B cell (primary cell): ENCODE measurements at regions not wholly inside any gene's neighbourhood (a gene's known extent, or its start where the extent isn't known, plus 50 kb on each side); places are given as distances from the start of the nearest gene placed in this dataset.

Experiments
- ATAC-seq: fragments of 200-7000 bp; cut with Tn5 transposase; one replicate; pipeline ENCODE4 v1.10.0; 2021; ENCODE audit warnings: low read depth, mild to moderate bottlenecking, moderate number of reproducible peaks, moderate library complexity
- CTCF ChIA-PET: fragments of 350-600 bp; sonication (Branson Sonifier 250); formaldehyde crosslinking; loops from one replicate; lab custom pipeline; 2021; ENCODE audit warnings: antibody characterized with exemption, inconsistent platforms; lab: Charles Lee
- POLR2A ChIA-PET: fragments of 350-600 bp; sonication (Branson Sonifier 250); formaldehyde crosslinking; loops from one replicate; lab custom pipeline; 2021; ENCODE audit warnings: antibody characterized with exemption; lab: Charles Lee
- DNase-seq: peaks from one replicate; pipeline ENCODE4 v3.0.0; 2013
- H2AFZ ChIP-seq: 2 replicates; pipeline ENCODE4 v1.6.1; 2012; ENCODE audit warnings: mild to moderate bottlenecking, low read depth, low read length; ENCODE audit not compliant: insufficient read depth, poor library complexity, severe bottlenecking
- H3K27ac ChIP-seq, 2 donors: 1 replicate in 1 of 2; 2 replicates in 1 of 2; pipeline ENCODE4 v1.5.1; 2012 to 2013; ENCODE audit warnings: low read length in 2 of 2, mild to moderate bottlenecking in 2 of 2, moderate library complexity in 1 of 2
- H3K27me3 ChIP-seq, 4 experiments: fragments of 200-600 bp in 1 of 4; sonication (generic) in 1 of 4; replicated peaks in 1 of 4; 1 replicate in 2 of 4; 2 replicates in 2 of 4; pipeline versions ENCODE4 v1.6.1 to v1.7.0; 2013 to 2016; ENCODE audit warnings: low read length in 3 of 4, mild to moderate bottlenecking in 2 of 4, mixed read lengths in 1 of 4, moderate library complexity in 1 of 4; ENCODE audit not compliant: insufficient read depth in 4 of 4, control insufficient read depth in 3 of 4; ENCODE audit errors: control extremely low read depth in 1 of 4
- H3K36me3 ChIP-seq, 2 experiments: replicated peaks in 1 of 2; 1 replicate in 1 of 2; 2 replicates in 1 of 2; pipeline versions ENCODE4 v1.6.1 to v1.7.1; 2013; ENCODE audit warnings: low read length in 1 of 2; ENCODE audit not compliant: insufficient read depth in 2 of 2, control insufficient read depth in 1 of 2; ENCODE audit errors: control extremely low read depth in 1 of 2, extremely low read depth in 1 of 2
- H3K4me1 ChIP-seq, 2 donors: fragments of 200-600 bp in 1 of 2; sonication (generic) in 1 of 2; 1 replicate in 1 of 2; 2 replicates in 1 of 2; pipeline versions ENCODE4 v1.5.1 to v1.6.1; 2013 to 2017; ENCODE audit warnings: low read length in 2 of 2; ENCODE audit not compliant: control insufficient read depth in 2 of 2, insufficient read depth in 2 of 2
- H3K4me2 ChIP-seq: replicated peaks from 2 replicates; pipeline ENCODE3; 2012; ENCODE audit warnings: mild to moderate bottlenecking, low read depth, low read length; ENCODE audit not compliant: poor library complexity, severe bottlenecking
- H3K4me3 ChIP-seq, 5 experiments: fragments of 200-600 bp in 1 of 5; sonication (generic) in 1 of 5; 1 replicate in 3 of 5; 2 replicates in 2 of 5; pipeline versions ENCODE4 v1.5.1 to v1.7.0; 2011 to 2016; ENCODE audit warnings: low read length in 4 of 5, mild to moderate bottlenecking in 4 of 5, low read depth in 2 of 5, control low read depth in 1 of 5, moderate library complexity in 1 of 5; ENCODE audit not compliant: insufficient read depth in 1 of 5; ENCODE audit errors: control extremely low read depth in 1 of 5, extremely low read depth in 1 of 5
- H3K79me2 ChIP-seq: fragments of 200-600 bp; sonication (generic); one replicate; pipeline ENCODE4 v1.6.0; 2016; ENCODE audit warnings: low read length; ENCODE audit not compliant: control insufficient read depth, insufficient read depth
- H3K9ac ChIP-seq: fragments of 200-600 bp; sonication (generic); 2 replicates; pipeline ENCODE4 v1.6.1; 2017; ENCODE audit warnings: mild to moderate bottlenecking, low read length, moderate library complexity
- H3K9me3 ChIP-seq, 3 donors: one replicate each; pipeline versions ENCODE4 v1.6.1 to v1.7.1; 2013; ENCODE audit warnings: low read length in 2 of 3; ENCODE audit not compliant: control insufficient read depth in 2 of 3, insufficient read depth in 1 of 3; ENCODE audit errors: control extremely low read depth in 1 of 3
- H4K20me1 ChIP-seq: 2 replicates; pipeline ENCODE4 v1.6.0; 2012; ENCODE audit warnings: mild to moderate bottlenecking, low read length; ENCODE audit not compliant: insufficient read depth, control insufficient read depth, poor library complexity, severe bottlenecking
- H3K27ac Mint-ChIP-seq: one replicate; pipeline ENCODE4 v1.8.0; 2021; ENCODE audit warnings: mixed read lengths
- H3K27me3 Mint-ChIP-seq: one replicate; pipeline ENCODE4 v1.8.0; 2021; ENCODE audit warnings: mixed read lengths
- H3K4me1 Mint-ChIP-seq: one replicate; pipeline ENCODE4 v1.8.0; 2021; ENCODE audit warnings: mixed read lengths
- H3K4me3 Mint-ChIP-seq: one replicate; pipeline ENCODE4 v1.8.0; 2021; ENCODE audit warnings: mixed read lengths
- H3K9me3 Mint-ChIP-seq: one replicate; pipeline ENCODE4 v1.8.0; 2022; ENCODE audit warnings: mixed read lengths; ENCODE audit not compliant: insufficient read depth
- CTCF ChIP-seq: fragments of 200-600 bp; IDR thresholded peaks from one replicate; pipeline ENCODE4 v1.8.0; 2022; ENCODE audit warnings: antibody characterized with exemption, mild to moderate bottlenecking
- EZH2 ChIP-seq: IDR thresholded peaks from 2 replicates; pipeline ENCODE4 v1.6.1; 2012; ENCODE audit warnings: borderline replicate concordance, low read depth, mild to moderate bottlenecking, moderate library complexity, low read length; ENCODE audit not compliant: insufficient read depth, poor library complexity, severe bottlenecking
- WGBS: methylation state at CpG from one replicate; pipeline ENCODE4 v1.1.5; 2013; ENCODE audit warnings: missing lambda C conversion rate; ENCODE audit not compliant: insufficient coverage; 5-methylcytosine and 5-hydroxymethylcytosine counted together
- intact Hi-C: fragments of 100-400 bp; cut with micrococcal nuclease; formaldehyde crosslinking; loops from one replicate; pipeline ENCODE4 v1.10.0; 2022

- Histone ChIP-seq H3K27ac (no peak overlapping the region), H4K20me1 (peaks cover 19% of the 10 kb centered on the region), H3K9me3 (peaks cover 1 to 3% (median 2%) of the 10 kb centered on the region in 3 donors), H3K4me2 (no peak overlapping the region), H3K79me2 (peaks cover 84% of the 10 kb centered on the region), H3K4me3 (no peak overlapping the region), H2AFZ (no peak overlapping the region), H3K36me3 (peaks cover 3% of the 10 kb centered on the region in 2 experiments), H3K4me1 (no peaks in the 10 kb centered on the region), H3K9ac (no peak overlapping the region), H3K27me3 (no peaks in the 10 kb centered on the region)
- intact Hi-C loops, result no loop called here
- ChIA-PET CTCF (interaction anchor here (0.7 kb wide), 1 partner anchor 54 kb away, joined by 3 read pairs; no protein-coding TSS in a partner anchor), POLR2A (no interaction called here)
- H3K9me3 Mint-ChIP-seq, result no peaks in the 10 kb centered on the region
- TF ChIP-seq CTCF (no peak), EZH2 (no peak)
- no peaks in the 10 kb centered on the region for H3K27me3 Mint-ChIP-seq
- peaks cover 19% of the 10 kb centered on the region for H3K4me1 Mint-ChIP-seq
- no peak overlapping the region for H3K4me3 Mint-ChIP-seq
- no peak for DNase-seq
- peak; percentile 24 for ATAC-seq
- H3K27ac Mint-ChIP-seq, result no peak overlapping the region
- WGBS, result no CpG with 5 or more reads among the region's 4 CpGs
Measured at GRCh38 chr13:74017301-74018061, 116.7 kb downstream of the KLF12 start.

- H3K27me3 ChIP-seq, result no peaks in the 10 kb centered on the region
- TF ChIP-seq CTCF, result peak; percentile 45
- no peak for TF ChIP-seq EZH2
- no CpG with 5 or more reads among the region's 4 CpGs for WGBS
- H2AFZ ChIP-seq, result no peak overlapping the region
- ATAC-seq (no peak), DNase-seq (no peak)
- Mint-ChIP-seq H3K27ac (no peak overlapping the region), H3K27me3 (no peaks in the 10 kb centered on the region), H3K4me1 (peaks cover 15% of the 10 kb centered on the region), H3K9me3 (no peaks in the 10 kb centered on the region), H3K4me3 (no peak overlapping the region)
- H3K9ac ChIP-seq, result no peak overlapping the region
- H3K27ac ChIP-seq, result no peak overlapping the region
- no peaks in the 10 kb centered on the region for H3K4me1 ChIP-seq
- H3K4me2 ChIP-seq, result no peak overlapping the region
- no peaks in the 10 kb centered on the region for H3K36me3 ChIP-seq
- peaks cover 20% of the 10 kb centered on the region for H4K20me1 ChIP-seq
- no peaks in the 10 kb centered on the region for H3K9me3 ChIP-seq
- CTCF ChIA-PET, result no interaction called here
- intact Hi-C loops, result no loop called here
- H3K4me3 ChIP-seq, result no peak overlapping the region
- POLR2A ChIA-PET, result no interaction called here
- H3K79me2 ChIP-seq, result peaks cover 83% of the 10 kb centered on the region
Measured at GRCh38 chr13:74015137-74015536, 119.1 kb downstream of the KLF12 start.
